ENCODE measurements at regions not wholly inside any gene's neighbourhood (a gene's known extent, or its start where the extent isn't known, plus 50 kb on each side); places are given as distances from the start of the nearest gene placed in this dataset.

- no peaks in the 10 kb centered on the region for H3K9me3 ChIP-seq
- ATAC-seq (no peak), DNase-seq (ENCODE audit: low read depth in 1 of 2, low spot score in 1 of 2) (no peak), FAIRE-seq (no peak)
- 2% methylated on average over 7 of the region's 7 CpGs for WGBS (ENCODE audit: missing lambda C conversion rate)
- ChIA-PET CTCF (no interaction called here), POLR2A (no interaction called here)
- no peak overlapping the region for H3K4me3 ChIP-seq
- no peaks in the 10 kb centered on the region for H3K4me1 ChIP-seq
- TF ChIP-seq MAZ (IDR thresholded peaks at IDR 0.05; ENCODE audit: borderline replicate concordance, low read depth, low read length) (no peak), TFCP2L1 (CRISPR knock-in tag; IDR thresholded peaks at IDR 0.05) (no peak), ZNF302 (CRISPR knock-in tag; IDR thresholded peaks at IDR 0.05) (no peak), TP53 (CRISPR knock-in tag; IDR thresholded peaks at IDR 0.05) (no peak), MYC (IDR thresholded peaks at IDR 0.05; ENCODE audit: borderline replicate concordance, low read length) (no peak), HOXB5 (CRISPR knock-in tag; IDR thresholded peaks at IDR 0.05) (no peak), FOSB (CRISPR knock-in tag; IDR thresholded peaks at IDR 0.05) (no peak), ESRRA (IDR thresholded peaks at IDR 0.05; ENCODE audit: borderline replicate concordance, low read length) (no peak), RFX5 (IDR thresholded peaks at IDR 0.05) (no peak), CBX2 (IDR thresholded peaks at IDR 0.05; ENCODE audit: borderline replicate concordance, low read depth) (no peak), MAFK (IDR thresholded peaks at IDR 0.05; ENCODE audit: partially characterized antibody) (no peak), PBX3 (IDR thresholded peaks at IDR 0.05) (no peak), BHLHE40 (IDR thresholded peaks at IDR 0.05; ENCODE audit: low read depth, low read length) (no peak), ZC3H11A (IDR thresholded peaks at IDR 0.05) (no peak)
- TF ChIP-seq, protein P1, sequence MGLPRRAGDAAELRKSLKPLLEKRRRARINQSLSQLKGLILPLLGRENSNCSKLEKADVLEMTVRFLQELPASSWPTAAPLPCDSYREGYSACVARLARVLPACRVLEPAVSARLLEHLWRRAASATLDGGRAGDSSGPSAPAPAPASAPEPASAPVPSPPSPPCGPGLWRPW (IDR thresholded peaks at IDR 0.05) = no peak
- no peak overlapping the region for H3K27ac ChIP-seq
- no peak overlapping the region for H3K4me2 ChIP-seq
Measured at GRCh38 chr3:73677336-73678024, 52.7 kb upstream of the PDZRN3 start.

Small RNA genes lying in the stretch of these regions (small RNA-seq; reads per million reads assigned to genes)
- 0 reads per million in 6 experiments for gene RF00017
